Renal pelvis (tissue), 1 donor: ENCODE measurements at regions not wholly inside any gene's neighbourhood (a gene's known extent, or its start where the extent isn't known, plus 50 kb on each side); places are given as distances from the start of the nearest gene placed in this dataset.

Experiments used
- DNase-seq: peaks from one replicate; pipeline ENCODE4 v3.0.0-alpha.2; 2013

DNA sequence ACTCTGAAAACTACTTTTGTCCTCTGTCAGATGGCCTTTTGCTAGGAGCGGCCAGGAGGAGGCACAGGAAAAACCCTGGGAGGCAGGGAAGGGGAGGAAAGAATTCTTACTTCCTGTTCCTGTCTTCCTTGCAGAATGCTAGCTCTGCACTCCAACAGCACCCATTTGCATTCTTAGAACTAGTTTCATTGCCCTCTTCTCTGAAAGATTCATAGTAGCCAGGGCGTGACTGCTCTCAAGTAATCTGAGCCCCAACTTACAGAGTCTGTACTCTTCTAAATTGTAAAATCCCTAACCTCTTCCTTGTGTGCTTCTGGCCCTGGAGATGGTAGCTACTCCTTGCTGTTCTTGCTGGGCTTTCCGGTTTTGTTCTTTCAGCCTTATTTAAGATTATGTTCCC lies 75.3 kb upstream of the STEAP1 start:
- no peak for DNase-seq

DNA sequence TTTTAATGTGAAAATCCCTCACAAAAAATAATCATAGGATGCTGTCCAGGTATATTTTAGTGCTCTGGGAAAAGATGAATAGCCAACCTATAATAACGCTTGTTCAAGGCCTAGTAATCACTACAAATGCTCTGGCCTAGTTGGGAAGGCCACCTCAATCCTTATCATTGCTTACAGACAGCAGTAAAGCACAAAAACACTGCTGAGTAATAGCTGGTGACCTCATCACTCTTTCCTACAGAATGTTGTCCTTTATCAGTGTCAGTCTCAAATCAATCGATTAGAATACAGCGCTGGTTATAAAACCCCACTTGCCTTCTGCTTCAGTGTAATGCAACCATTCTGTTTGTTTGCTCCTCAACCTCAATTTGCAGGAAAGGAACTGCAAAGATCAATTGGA lies 72.6 kb upstream of the STEAP1 start:
- no peak for DNase-seq

DNA sequence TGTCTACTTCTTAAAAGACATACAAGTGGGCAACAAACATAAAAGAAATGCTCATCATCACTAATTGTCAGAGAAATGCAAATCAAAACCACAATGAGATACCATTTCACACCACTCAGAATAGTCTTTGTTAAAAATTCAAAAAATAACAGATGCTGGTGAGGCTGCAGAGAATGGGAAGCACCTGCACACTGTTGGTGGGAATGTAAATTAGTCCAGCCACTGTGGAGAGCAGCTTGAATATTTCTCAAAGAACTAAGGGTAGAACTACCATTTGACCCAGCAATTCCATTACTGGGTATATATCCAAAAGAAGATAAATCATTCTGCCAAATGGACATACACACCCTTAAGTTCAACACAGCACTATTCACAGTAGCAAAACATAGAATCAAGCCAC lies 61.8 kb upstream of the STEAP1 start:
- DNase-seq, result no peak

DNA sequence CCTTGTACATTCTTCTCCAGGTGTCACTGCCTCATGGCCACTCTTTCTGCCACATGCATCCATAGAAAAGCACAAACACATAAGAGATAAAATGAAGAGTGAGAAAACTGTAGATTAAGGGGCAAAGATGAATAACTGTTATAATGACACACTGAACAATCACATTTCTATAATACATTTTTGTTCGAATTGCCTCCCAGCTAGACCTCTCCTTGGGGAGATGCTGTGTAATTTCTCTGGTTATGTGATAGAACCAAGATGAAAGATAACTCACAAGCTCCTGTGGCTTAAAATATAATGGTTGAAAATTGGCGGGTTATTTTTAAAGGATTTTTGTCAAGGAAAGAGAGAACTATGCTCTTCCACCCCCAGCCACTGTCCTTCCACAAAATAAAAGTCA lies 60.2 kb upstream of the STEAP1 start:
- no peak for DNase-seq
